Panc1 (cell line): ENCODE measurements at regions not wholly inside any gene's neighbourhood (a gene's known extent, or its start where the extent isn't known, plus 50 kb on each side); places are given as distances from the start of the nearest gene placed in this dataset.

Source experiments
- ATAC-seq: fragments of 200-7000 bp; cut with Tn5 transposase; 2 replicates; pipeline ENCODE4 v1.9.1; 2020; ENCODE audit warnings: mild to moderate bottlenecking, moderate library complexity
- BruUV-seq: library from RNA; stranded (reverse); fragments of 400-500 nt; replicated peaks from 2 replicates; lab custom pipeline; 2021; lab: Mats Ljungman, UMichigan
- CTCF ChIA-PET: fragments of 300-600 bp; sonication (Branson Sonifier 250); formaldehyde crosslinking; loops from one replicate; lab custom pipeline; 2022; ENCODE audit warnings: antibody characterized with exemption; lab: Charles Lee
- POLR2A ChIA-PET: fragments of 300-600 bp; sonication (Branson Sonifier 250); formaldehyde crosslinking; loops from one replicate; lab custom pipeline; 2022; ENCODE audit warnings: antibody characterized with exemption; lab: Charles Lee
- DNase-seq: peaks from one replicate; pipeline ENCODE4 v3.0.0-alpha.2; 2010; ENCODE audit warnings: low read depth, low spot score
- H3K27ac ChIP-seq: 2 replicates; pipeline ENCODE4 v1.5.1; 2011; ENCODE audit warnings: mild to moderate bottlenecking, low read length, inconsistent platforms
- H3K27me3 ChIP-seq: fragments of 200-500 bp; sonication (Bioruptor generic); 2 replicates; pipeline ENCODE4 v1.6.0; 2014; ENCODE audit warnings: low read length, inconsistent platforms; ENCODE audit not compliant: control insufficient read depth, insufficient read depth
- H3K36me3 ChIP-seq: fragments of 200-500 bp; sonication (Bioruptor generic); 2 replicates; pipeline ENCODE4 v1.5.1; 2014; ENCODE audit warnings: inconsistent platforms, mild to moderate bottlenecking, low read length, moderate library complexity; ENCODE audit not compliant: control insufficient read depth, insufficient read depth
- H3K4me1 ChIP-seq: 2 replicates; pipeline ENCODE4 v1.5.1; 2011; ENCODE audit warnings: inconsistent platforms, mild to moderate bottlenecking, low read length, moderate library complexity; ENCODE audit not compliant: control insufficient read depth, insufficient read depth
- H3K4me3 ChIP-seq, 2 experiments: 2 replicates each; pipeline ENCODE4 v1.5.1; 2011 to 2012; ENCODE audit warnings: low read depth in 2 of 2, low read length in 2 of 2, mild to moderate bottlenecking in 2 of 2, inconsistent platforms in 1 of 2, moderate library complexity in 1 of 2
- H3K9me3 ChIP-seq: fragments of 200-500 bp; sonication (Bioruptor generic); 2 replicates; pipeline ENCODE4 v1.5.1; 2014; ENCODE audit warnings: low read depth, mild to moderate bottlenecking, inconsistent platforms, low read length, moderate library complexity; ENCODE audit not compliant: control insufficient read depth, insufficient read depth
- CTCF ChIP-seq: fragments of 450-650 bp; IDR thresholded peaks from 2 replicates; pipeline ENCODE4 v1.5.1; 2017; ENCODE audit warnings: mild to moderate bottlenecking
- POLR2AphosphoS5 ChIP-seq: IDR thresholded peaks from 2 replicates; pipeline ENCODE4 v1.6.1; 2012; ENCODE audit warnings: mild to moderate bottlenecking, low read depth, low read length, moderate library complexity
- REST ChIP-seq, 2 experiments: IDR thresholded peaks; 2 replicates each; pipeline ENCODE4 v1.6.1; 2011 to 2012; ENCODE audit warnings: low read depth in 2 of 2, control low read depth in 1 of 2, low read length in 1 of 2, mild to moderate bottlenecking in 1 of 2, moderate library complexity in 1 of 2; ENCODE audit not compliant: insufficient read depth in 1 of 2
- SIN3A ChIP-seq: IDR thresholded peaks from 2 replicates; pipeline ENCODE4 v1.6.1; 2012; ENCODE audit warnings: low read depth, mild to moderate bottlenecking, low read length, moderate library complexity, borderline replicate concordance; ENCODE audit not compliant: insufficient read depth
- TCF7L2 ChIP-seq: IDR thresholded peaks from 2 replicates; pipeline ENCODE4 v1.6.1; 2011; ENCODE audit warnings: mild to moderate bottlenecking, low read depth, low read length, inconsistent platforms
- in situ Hi-C: cut with HindIII; loops from 2 replicates; pipeline ENCODE4 v1.10.0; 2016; ENCODE audit warnings: low sequenced_read_pairs, low pct_unique_long_range_greater_than_20kb
- intact Hi-C: fragments of 100-400 bp; cut with micrococcal nuclease; formaldehyde crosslinking; loops from one replicate; pipeline ENCODE4 v1.10.0; 2022; ENCODE audit not compliant: unreplicated experiment

- Histone ChIP-seq H3K27me3 (peaks cover 5% of the 10 kb centered on the region; the same call in 1 of the 2 replicates), H3K27ac (no peak overlapping the region), H3K4me1 (0 out of 2 replicates have a peak, but pooled peaks cover 2% of the 10 kb centered on the region), H3K36me3 (no peaks in the 10 kb centered on the region), H3K9me3 (no peaks in the 10 kb centered on the region), H3K4me3 (no peak overlapping the region)
- in situ Hi-C loops (no loop called here), intact Hi-C loops (loop anchor here (2.0 kb wide), 1 partner anchor 338 kb away; no protein-coding TSS in a partner anchor)
- no TSS peak for BruUV-seq
- TF ChIP-seq CTCF (no peak), SIN3A (no peak), TCF7L2 (no peak), REST (IDR thresholded peaks at IDR 0.05; ENCODE audit: insufficient read depth in 1 of 2, low read depth in 2 of 2, low read length in 1 of 2) (no peak), POLR2AphosphoS5 (no peak)
- DNase-seq = no peak
- ChIA-PET CTCF (interaction anchor here (0.7 to 1.8 kb wide), 2 partner anchors 45 to 337 kb away, joined by 5 to 7 read pairs; no protein-coding TSS in a partner anchor), POLR2A (interaction anchor here (0.6 kb wide), 1 partner anchor 338 kb away, joined by 3 read pairs; no protein-coding TSS in a partner anchor)
- ATAC-seq = no peak
Observed at GRCh38 chr2:120681181-120681580, 54.5 kb upstream of the GLI2 start.

- no peak overlapping the region for H3K4me3 ChIP-seq
- H3K4me1 ChIP-seq = 0 out of 2 replicates have a peak, but pooled peaks cover 2% of the 10 kb centered on the region
- no peak overlapping the region for H3K27ac ChIP-seq
- DNase-seq (no peak), ATAC-seq (no peak)
- intact Hi-C loops (loop anchor here (2.0 kb wide), 1 partner anchor 339 kb away; no protein-coding TSS in a partner anchor), in situ Hi-C loops (no loop called here)
- CTCF ChIA-PET = interaction anchor here (0.6 to 1.8 kb wide), 5 partner anchors 332 to 403 kb away, joined by 4 to 5 read pairs (median 4); no protein-coding TSS in a partner anchor
- POLR2A ChIA-PET = no interaction called here
- TF ChIP-seq CTCF (no peak), TCF7L2 (no peak), REST (IDR thresholded peaks at IDR 0.05; ENCODE audit: insufficient read depth in 1 of 2, low read depth in 2 of 2, low read length in 1 of 2) (no peak), POLR2AphosphoS5 (no peak), SIN3A (no peak)
- no peaks in the 10 kb centered on the region for H3K9me3 ChIP-seq
- peaks cover under 1% of the 10 kb centered on the region; the same call in 1 of the 2 replicates for H3K27me3 ChIP-seq
- no TSS peak for BruUV-seq
- H3K36me3 ChIP-seq = no peaks in the 10 kb centered on the region
Observed at GRCh38 chr2:120681696-120682288, 53.9 kb upstream of the GLI2 start.
